ENCODE measurements at regions not wholly inside any gene's neighbourhood (a gene's known extent, or its start where the extent isn't known, plus 50 kb on each side); places are given as distances from the start of the nearest gene placed in this dataset.
"Not testable (repeated sequence)": the region's sequence is repeated elsewhere in the genome, so short reads cannot be mapped to it uniquely, and the experiment has no call there.

GRCh38 chr7:156389116-156389692 lies 251.4 kb upstream of the RNF32 start:
- DNase-seq (ENCODE audit: low read depth) = no peak

GRCh38 chr7:156386097-156386496 lies 254.5 kb upstream of the RNF32 start:
- no peak for DNase-seq (ENCODE audit: low read depth)

GRCh38 chr7:156384706-156385105 lies 255.9 kb upstream of the RNF32 start:
- DNase-seq (ENCODE audit: low read depth) = no peak

GRCh38 chr7:156383526-156383925 lies 257.0 kb upstream of the RNF32 start:
- no peak for DNase-seq (ENCODE audit: low read depth)

GRCh38 chr7:156380261-156380660 lies 260.3 kb upstream of the RNF32 start:
- DNase-seq (ENCODE audit: low read depth) = no peak

- no peak for DNase-seq (ENCODE audit: low read depth)
These were observed 261.1 kb upstream of the RNF32 start for GRCh38 chr7:156379324-156380070.

- DNase-seq (ENCODE audit: low read depth) = no peak
These were observed 261.8 kb upstream of the RNF32 start for GRCh38 chr7:156378806-156379205.

GRCh38 chr7:156376317-156376716 lies 264.3 kb upstream of the RNF32 start:
- DNase-seq (ENCODE audit: low read depth) = no peak

- DNase-seq (ENCODE audit: low read depth) = no peak
These were observed 266.2 kb upstream of the RNF32 start for GRCh38 chr7:156374335-156374734.

GRCh38 chr7:156369929-156370328 lies 270.6 kb upstream of the RNF32 start:
- DNase-seq (ENCODE audit: low read depth) = not testable (repeated sequence)

GRCh38 chr7:156368053-156368843 lies 272.3 kb upstream of the RNF32 start:
- DNase-seq (ENCODE audit: low read depth) = no peak

- no peak for DNase-seq (ENCODE audit: low read depth)
These were observed 276.8 kb upstream of the RNF32 start for GRCh38 chr7:156363751-156364150.

GRCh38 chr7:156360835-156361234 lies 279.7 kb upstream of the RNF32 start:
- DNase-seq (ENCODE audit: low read depth) = no peak

- no peak for DNase-seq (ENCODE audit: low read depth)
These were observed 284.0 kb upstream of the RNF32 start for GRCh38 chr7:156356551-156356950.

- no peak for DNase-seq (ENCODE audit: low read depth)
These were observed 287.2 kb upstream of the RNF32 start for GRCh38 chr7:156353352-156353751.

- not testable (repeated sequence) for DNase-seq (ENCODE audit: low read depth)
These were observed 292.8 kb upstream of the RNF32 start for GRCh38 chr7:156347703-156348248.

GRCh38 chr7:156347132-156347531 lies 293.4 kb upstream of the RNF32 start:
- DNase-seq (ENCODE audit: low read depth) = no peak

- DNase-seq (ENCODE audit: low read depth) = no peak
These were observed 296.0 kb upstream of the RNF32 start for GRCh38 chr7:156344595-156344994.

GRCh38 chr7:156334636-156335035 lies 305.9 kb upstream of the RNF32 start:
- peak; percentile 70 for DNase-seq (ENCODE audit: low read depth)

- no peak for DNase-seq (ENCODE audit: low read depth)
These were observed 312.7 kb upstream of the RNF32 start for GRCh38 chr7:156327916-156328315.

GRCh38 chr7:156327474-156327873 lies 313.1 kb upstream of the RNF32 start:
- no peak for DNase-seq (ENCODE audit: low read depth)

- DNase-seq (ENCODE audit: low read depth) = no peak
These were observed 316.4 kb upstream of the RNF32 start for GRCh38 chr7:156324201-156324600.
